H1 (cell line): ENCODE measurements at regions not wholly inside any gene's neighbourhood (a gene's known extent, or its start where the extent isn't known, plus 50 kb on each side); places are given as distances from the start of the nearest gene placed in this dataset.

Source experiments
- BACH1 ChIP-seq: IDR thresholded peaks from 2 replicates; pipeline ENCODE4 v1.6.1; 2012; ENCODE audit warnings: low read length, improper control_type of control experiment
- CBX5 ChIP-seq: fragments of 300-800, 300-1000 bp; sonication (generic); IDR thresholded peaks from 2 replicates; pipeline ENCODE4 v1.7.1; 2016; ENCODE audit warnings: antibody characterized with exemption, low read length, low read depth
- CBX8 ChIP-seq: fragments of 300-800, 300-1000 bp; sonication (generic); IDR thresholded peaks from 2 replicates; pipeline ENCODE4 v1.7.1; 2016; ENCODE audit warnings: low read depth, low read length, borderline replicate concordance
- CEBPB ChIP-seq: IDR thresholded peaks from 2 replicates; pipeline ENCODE4 v1.6.1; 2012; ENCODE audit warnings: low read depth, low read length
- FOSL1 ChIP-seq: IDR thresholded peaks from 2 replicates; pipeline ENCODE4 v1.6.1; 2011; ENCODE audit warnings: mild to moderate bottlenecking, low read depth, low read length, moderate library complexity; ENCODE audit not compliant: insufficient read depth
- GABPA ChIP-seq: IDR thresholded peaks from 2 replicates; pipeline ENCODE4 v1.6.1; 2011; ENCODE audit warnings: mild to moderate bottlenecking, low read length, moderate library complexity, borderline replicate concordance; ENCODE audit not compliant: insufficient read depth
- GTF2F1 ChIP-seq: IDR thresholded peaks from 2 replicates; pipeline ENCODE4 v1.6.1; 2012; ENCODE audit warnings: low read depth, low read length, improper control_type of control experiment, borderline replicate concordance
- JUN ChIP-seq: IDR thresholded peaks from 2 replicates; pipeline ENCODE4 v1.6.1; 2011; ENCODE audit warnings: low read depth, mild to moderate bottlenecking, improper control_type of control experiment, low read length
- POLR2AphosphoS5 ChIP-seq: IDR thresholded peaks from 2 replicates; pipeline ENCODE4 v1.6.1; 2011; ENCODE audit warnings: low read depth, low read length
- RAD21 ChIP-seq, 2 experiments: IDR thresholded peaks in 1 of 2; conservative IDR thresholded peaks in 1 of 2; 2 replicates each; pipeline ENCODE4 v1.6.1; 2011; ENCODE audit warnings: low read depth in 2 of 2, low read length in 2 of 2, improper control_type of control experiment in 1 of 2, inconsistent platforms in 1 of 2, mild to moderate bottlenecking in 1 of 2, moderate library complexity in 1 of 2
- RNF2 ChIP-seq: fragments of 200-900, 300-1000 bp; sonication (generic); IDR thresholded peaks from 2 replicates; pipeline ENCODE4 v1.7.1; 2016; ENCODE audit warnings: borderline replicate concordance, low read depth, mild to moderate bottlenecking, antibody characterized with exemption, low read length; ENCODE audit not compliant: poor library complexity, severe bottlenecking; ENCODE audit errors: missing control alignments
- SUZ12 ChIP-seq: fragments of 200-600 bp; sonication (generic); IDR thresholded peaks from 2 replicates; pipeline ENCODE4 v1.6.1; 2012; ENCODE audit warnings: mild to moderate bottlenecking, inconsistent platforms, low read length, moderate library complexity, mixed read lengths
- TCF12 ChIP-seq: IDR thresholded peaks from 2 replicates; pipeline ENCODE4 v1.6.1; 2011; ENCODE audit warnings: low read depth, mild to moderate bottlenecking, low read length
- ZNF274 ChIP-seq: IDR thresholded peaks from 2 replicates; pipeline ENCODE4 v1.7.0; 2012; ENCODE audit warnings: low read length, borderline replicate concordance; ENCODE audit errors: extremely low read depth

- TF ChIP-seq GABPA (no peak), GTF2F1 (no peak), FOSL1 (no peak), BACH1 (no peak), CBX8 (no peak), SUZ12 (no peak), RNF2 (no peak), CBX5 (no peak), RAD21 (IDR thresholded peaks at IDR 0.05 in 1 of 2, conservative IDR thresholded peaks at IDR 0.05 in 1 of 2; ENCODE audit: low read depth in 2 of 2, low read length in 2 of 2) (no peak), ZNF274 (no peak), POLR2AphosphoS5 (no peak), TCF12 (no peak), CEBPB (no peak), JUN (no peak)
- TF ChIP-seq, all 59 proteins: peak for 0
Measured at GRCh38 chr5:22947921-22948320, 94.8 kb upstream of the CDH12 start (continued).
